AG04449 (cell line): ENCODE measurements at regions not wholly inside any gene's neighbourhood (a gene's known extent, or its start where the extent isn't known, plus 50 kb on each side); places are given as distances from the start of the nearest gene placed in this dataset.
A peak's percentile ranks its signal among the peaks of the same experiment; 100 is the strongest.

ENCODE experiments used
- CTCF ChIA-PET: fragments of 350-600 bp; formaldehyde crosslinking; extraction: SDS; loops from one replicate; lab custom pipeline; 2021; ENCODE audit warnings: antibody characterized with exemption; lab: Yijun Ruan, JAX
- POLR2A ChIA-PET: fragments of 400-600, 350-600 bp; formaldehyde crosslinking; extraction: SDS; loops from one replicate; lab custom pipeline; 2020; ENCODE audit warnings: antibody characterized with exemption, inconsistent platforms; lab: Yijun Ruan, JAX
- DNase-seq: peaks from one replicate; pipeline ENCODE4 v3.0.0-alpha.2; 2010; ENCODE audit warnings: low read depth, low spot score
- H3K4me3 ChIP-seq: 2 replicates; pipeline ENCODE4 v1.5.1; 2011; ENCODE audit warnings: low read depth, mild to moderate bottlenecking, control low read depth, low read length
- TF ChIP-seq, protein P1 (sequence below): IDR thresholded peaks from one replicate; pipeline ENCODE4 v1.5.1; 2011; ENCODE audit warnings: mild to moderate bottlenecking, moderate library complexity, low read length, control low read depth, inconsistent platforms; ENCODE audit not compliant: insufficient read depth; ENCODE audit errors: missing control alignments

DNA sequence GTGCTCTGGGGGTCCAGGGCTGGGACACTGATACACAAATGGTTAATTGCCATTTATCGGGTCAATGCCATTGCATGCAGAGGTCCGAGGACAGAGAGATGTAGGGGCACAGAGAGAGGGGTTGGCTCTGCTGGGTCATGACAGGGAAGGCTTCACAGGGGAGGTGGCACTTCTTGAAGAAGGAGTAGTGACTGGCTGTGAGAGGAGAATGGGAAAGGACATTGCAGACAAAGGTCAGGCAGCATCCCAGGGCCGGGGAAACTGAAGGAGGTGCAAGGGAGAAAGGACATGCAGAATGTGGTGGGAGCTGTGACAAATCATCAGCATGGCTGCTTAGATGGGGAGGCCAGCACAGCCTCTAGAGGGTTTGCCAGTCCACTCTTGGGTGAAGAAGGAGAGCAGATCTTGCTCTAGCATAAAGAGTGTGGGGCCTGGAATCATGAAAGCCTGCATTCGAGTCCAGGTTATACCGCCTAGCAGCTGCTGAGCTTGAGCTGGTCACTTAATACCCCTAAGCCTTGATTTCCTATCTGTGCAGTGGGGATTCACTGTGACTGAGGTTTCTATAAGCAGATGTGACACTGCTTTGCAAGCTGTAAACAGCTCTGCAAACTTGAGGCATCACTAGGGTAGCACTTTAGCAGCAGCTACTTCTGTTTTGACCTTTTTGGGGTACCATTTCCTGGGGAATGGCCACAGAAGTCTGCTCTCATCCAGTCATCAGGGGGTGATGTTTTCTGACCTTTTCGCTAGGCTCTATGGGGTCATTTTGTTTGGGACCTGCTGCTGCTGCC, 59.2 kb upstream of the EPS8L3 start:
- TF ChIP-seq, protein P1, sequence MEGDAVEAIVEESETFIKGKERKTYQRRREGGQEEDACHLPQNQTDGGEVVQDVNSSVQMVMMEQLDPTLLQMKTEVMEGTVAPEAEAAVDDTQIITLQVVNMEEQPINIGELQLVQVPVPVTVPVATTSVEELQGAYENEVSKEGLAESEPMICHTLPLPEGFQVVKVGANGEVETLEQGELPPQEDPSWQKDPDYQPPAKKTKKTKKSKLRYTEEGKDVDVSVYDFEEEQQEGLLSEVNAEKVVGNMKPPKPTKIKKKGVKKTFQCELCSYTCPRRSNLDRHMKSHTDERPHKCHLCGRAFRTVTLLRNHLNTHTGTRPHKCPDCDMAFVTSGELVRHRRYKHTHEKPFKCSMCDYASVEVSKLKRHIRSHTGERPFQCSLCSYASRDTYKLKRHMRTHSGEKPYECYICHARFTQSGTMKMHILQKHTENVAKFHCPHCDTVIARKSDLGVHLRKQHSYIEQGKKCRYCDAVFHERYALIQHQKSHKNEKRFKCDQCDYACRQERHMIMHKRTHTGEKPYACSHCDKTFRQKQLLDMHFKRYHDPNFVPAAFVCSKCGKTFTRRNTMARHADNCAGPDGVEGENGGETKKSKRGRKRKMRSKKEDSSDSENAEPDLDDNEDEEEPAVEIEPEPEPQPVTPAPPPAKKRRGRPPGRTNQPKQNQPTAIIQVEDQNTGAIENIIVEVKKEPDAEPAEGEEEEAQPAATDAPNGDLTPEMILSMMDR: no peak
- no peak for DNase-seq
- H3K4me3 ChIP-seq: no peak overlapping the region
- ChIA-PET CTCF (interaction anchor here (1.3 to 1.7 kb wide), 3 partner anchors 33 to 161 kb away, joined by 3 to 7 read pairs (median 6); partner anchors contain the start of gene AHCYL1), POLR2A (no interaction called here)

GRCh38 chr1:109821831-109822745, 58.4 kb upstream of the EPS8L3 start:
- DNase-seq: no peak
- POLR2A ChIA-PET: interaction anchor here (0.8 kb wide), 1 partner anchor 212 kb away, joined by 3 read pairs; the partner anchor contains the start of gene STRIP1
- CTCF ChIA-PET: interaction anchor here (1.3 to 1.7 kb wide), 3 partner anchors 32 to 162 kb away, joined by 3 to 7 read pairs (median 6); partner anchors contain the start of gene AHCYL1
- TF ChIP-seq, protein P1: no peak
- H3K4me3 ChIP-seq: no peak overlapping the region

GRCh38 chr1:109821221-109821669, 57.5 kb upstream of the EPS8L3 start:
- CTCF ChIA-PET: interaction anchor here (0.8 to 1.7 kb wide), 2 partner anchors 8 to 163 kb away, joined by 3 to 7 read pairs; partner anchors contain the start of gene AHCYL1
- DNase-seq: peak; percentile 81
- POLR2A ChIA-PET: interaction anchor here (0.8 kb wide), 1 partner anchor 213 kb away, joined by 3 read pairs; the partner anchor contains the start of gene STRIP1
- TF ChIP-seq, protein P1: no peak
- no peak overlapping the region for H3K4me3 ChIP-seq

DNA sequence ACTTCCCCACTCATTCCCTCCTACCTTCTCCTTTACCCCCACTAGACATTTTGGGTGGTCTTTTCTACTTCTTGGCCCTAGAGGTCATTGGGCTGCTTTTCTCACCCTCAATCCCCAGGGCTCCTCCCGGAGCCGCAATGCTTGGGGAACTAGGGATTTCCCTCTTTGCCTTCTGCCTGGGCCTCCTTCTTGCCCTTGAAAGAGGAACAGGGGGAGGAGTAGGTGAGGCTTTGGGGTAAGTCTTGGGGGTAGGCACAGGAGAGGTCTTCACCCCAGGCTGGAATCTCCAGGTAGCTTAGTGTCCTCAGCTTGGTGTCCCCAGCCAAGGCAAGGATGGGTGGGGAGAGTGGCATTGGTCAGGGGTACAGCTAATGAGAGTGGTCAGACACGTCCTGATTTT, 56.2 kb upstream of the EPS8L3 start:
- TF ChIP-seq, protein P1: no peak
- H3K4me3 ChIP-seq: no peak overlapping the region
- CTCF ChIA-PET: no interaction called here
- DNase-seq: no peak
- POLR2A ChIA-PET: no interaction called here

GRCh38 chr1:109818988-109819764, 55.5 kb upstream of the EPS8L3 start:
- ChIA-PET POLR2A (no interaction called here), CTCF (interaction anchor here (1.3 kb wide), 1 partner anchor 165 kb away, joined by 4 read pairs; no protein-coding TSS in a partner anchor)
- TF ChIP-seq, protein P1: no peak
- no peak for DNase-seq
- no peak overlapping the region for H3K4me3 ChIP-seq
